ENCODE measurements at regions not wholly inside any gene's neighbourhood (a gene's known extent, or its start where the extent isn't known, plus 50 kb on each side); places are given as distances from the start of the nearest gene placed in this dataset.

DNA sequence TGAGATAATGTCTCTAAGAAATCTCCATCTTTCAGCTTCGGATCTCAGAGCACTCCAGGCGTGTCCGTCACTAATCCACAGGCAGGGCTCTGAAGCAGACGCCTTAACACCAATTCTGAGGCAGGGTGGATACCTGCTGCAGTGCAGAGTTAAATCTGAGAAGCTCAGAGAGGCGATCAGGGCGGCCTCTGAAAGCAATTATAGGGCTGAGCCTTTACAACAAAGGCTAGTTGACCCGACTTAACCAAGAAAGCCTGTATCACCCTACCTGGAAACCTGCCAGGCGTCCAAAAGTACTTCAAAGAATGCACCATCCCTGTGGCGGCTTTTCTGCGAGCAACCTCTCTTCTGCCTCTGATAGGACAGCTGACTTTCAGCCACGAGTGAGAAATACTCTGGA is 134.8 kb upstream of the MSX2 start:
- TF ChIP-seq, protein P1, sequence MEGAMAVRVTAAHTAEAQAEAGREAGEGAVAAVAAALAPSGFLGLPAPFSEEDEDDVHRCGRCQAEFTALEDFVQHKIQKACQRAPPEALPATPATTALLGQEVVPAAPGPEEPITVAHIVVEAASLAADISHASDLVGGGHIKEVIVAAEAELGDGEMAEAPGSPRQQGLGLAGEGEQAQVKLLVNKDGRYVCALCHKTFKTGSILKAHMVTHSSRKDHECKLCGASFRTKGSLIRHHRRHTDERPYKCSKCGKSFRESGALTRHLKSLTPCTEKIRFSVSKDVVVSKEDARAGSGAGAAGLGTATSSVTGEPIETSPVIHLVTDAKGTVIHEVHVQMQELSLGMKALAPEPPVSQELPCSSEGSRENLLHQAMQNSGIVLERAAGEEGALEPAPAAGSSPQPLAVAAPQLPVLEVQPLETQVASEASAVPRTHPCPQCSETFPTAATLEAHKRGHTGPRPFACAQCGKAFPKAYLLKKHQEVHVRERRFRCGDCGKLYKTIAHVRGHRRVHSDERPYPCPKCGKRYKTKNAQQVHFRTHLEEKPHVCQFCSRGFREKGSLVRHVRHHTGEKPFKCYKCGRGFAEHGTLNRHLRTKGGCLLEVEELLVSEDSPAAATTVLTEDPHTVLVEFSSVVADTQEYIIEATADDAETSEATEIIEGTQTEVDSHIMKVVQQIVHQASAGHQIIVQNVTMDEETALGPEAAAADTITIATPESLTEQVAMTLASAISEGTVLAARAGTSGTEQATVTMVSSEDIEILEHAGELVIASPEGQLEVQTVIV (IDR thresholded peaks at IDR 0.05; ENCODE audit: borderline replicate concordance, partially characterized antibody), result no peak
- TF ChIP-seq, protein P2, sequence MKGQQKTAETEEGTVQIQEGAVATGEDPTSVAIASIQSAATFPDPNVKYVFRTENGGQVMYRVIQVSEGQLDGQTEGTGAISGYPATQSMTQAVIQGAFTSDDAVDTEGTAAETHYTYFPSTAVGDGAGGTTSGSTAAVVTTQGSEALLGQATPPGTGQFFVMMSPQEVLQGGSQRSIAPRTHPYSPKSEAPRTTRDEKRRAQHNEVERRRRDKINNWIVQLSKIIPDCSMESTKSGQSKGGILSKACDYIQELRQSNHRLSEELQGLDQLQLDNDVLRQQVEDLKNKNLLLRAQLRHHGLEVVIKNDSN (IDR thresholded peaks at IDR 0.05; ENCODE audit: borderline replicate concordance, extremely low read length, insufficient read depth, low read depth, low read length), result no peak

Data from GM12878 (cell line).